Astrocyte of the cerebellum (primary cell): ENCODE measurements at regions not wholly inside any gene's neighbourhood (a gene's known extent, or its start where the extent isn't known, plus 50 kb on each side); places are given as distances from the start of the nearest gene placed in this dataset.

Experiments used
- DNase-seq: peaks from one replicate; pipeline ENCODE4 v3.0.0-alpha.2; 2011; ENCODE audit warnings: low read depth
- H3K4me3 ChIP-seq: 2 replicates; pipeline ENCODE4 v1.5.1; 2011; ENCODE audit warnings: mild to moderate bottlenecking, low read depth, low read length, moderate library complexity
- CTCF ChIP-seq: IDR thresholded peaks from 2 replicates; pipeline ENCODE4 v1.5.1; 2012; ENCODE audit warnings: low read length, low read depth, moderate library complexity, mild to moderate bottlenecking; ENCODE audit errors: missing control alignments
- in situ Hi-C: cut with HindIII; loops from 2 replicates; pipeline ENCODE4 v1.10.0; 2017; ENCODE audit warnings: low sequenced_read_pairs

GRCh38 chr14:101019990-101020710 is 116.6 kb upstream of the RTL1 start:
- H3K4me3 ChIP-seq = no peak overlapping the region
- TF ChIP-seq CTCF = no peak
- no peak for DNase-seq
- in situ Hi-C loops = no loop called here

- no peak overlapping the region for H3K4me3 ChIP-seq
- TF ChIP-seq CTCF = no peak
- in situ Hi-C loops = no loop called here
- DNase-seq = no peak
Measured at GRCh38 chr14:101020834-101021370, 117.4 kb upstream of the RTL1 start.

GRCh38 chr14:101022121-101022520 is 118.6 kb upstream of the RTL1 start:
- in situ Hi-C loops = no loop called here
- no peak overlapping the region for H3K4me3 ChIP-seq
- no peak for DNase-seq
- no peak for TF ChIP-seq CTCF

- DNase-seq = no peak
- no peak for TF ChIP-seq CTCF
- H3K4me3 ChIP-seq = no peak overlapping the region
- in situ Hi-C loops = no loop called here
Measured at GRCh38 chr14:101022916-101023435, 119.5 kb upstream of the RTL1 start.

GRCh38 chr14:101024686-101025085 is 121.2 kb upstream of the RTL1 start:
- DNase-seq = no peak
- in situ Hi-C loops = no loop called here
- no peak for TF ChIP-seq CTCF
- no peak overlapping the region for H3K4me3 ChIP-seq

GRCh38 chr14:101025131-101025530 is 121.6 kb upstream of the RTL1 start:
- no peak overlapping the region for H3K4me3 ChIP-seq
- in situ Hi-C loops = no loop called here
- no peak for TF ChIP-seq CTCF
- DNase-seq = no peak
